Activated naive CD8-positive, alpha-beta T cell treated with anti-CD3 and anti-CD28 coated beads, Interleukin-2, amount 10 ng/mL, durations not matched to agents 7 days and 5 days (primary cell): ENCODE measurements at regions not wholly inside any gene's neighbourhood (a gene's known extent, or its start where the extent isn't known, plus 50 kb on each side); places are given as distances from the start of the nearest gene placed in this dataset.

Experiments used
- ATAC-seq: fragments of 150-1000 bp; cut with Tn5 transposase; one replicate; pipeline ENCODE4 v1.10.0; 2021; ENCODE audit warnings: low read depth, moderate library complexity
- POLR2A ChIA-PET: fragments of 350-600 bp; sonication (Branson Sonifier 250); formaldehyde crosslinking; loops from one replicate; lab custom pipeline; 2021; ENCODE audit warnings: antibody characterized with exemption; lab: Charles Lee
- DNase-seq: peaks from one replicate; pipeline ENCODE4 v3.0.0; 2021
- H3K27ac Mint-ChIP-seq: one replicate; pipeline ENCODE4 v1.8.0; 2022; ENCODE audit warnings: mild to moderate bottlenecking, mixed read lengths
- H3K27me3 Mint-ChIP-seq: one replicate; pipeline ENCODE4 v1.8.0; 2022; ENCODE audit warnings: mild to moderate bottlenecking, moderate library complexity, mixed read lengths
- H3K36me3 Mint-ChIP-seq: one replicate; pipeline ENCODE4 v1.8.0; 2021; ENCODE audit warnings: mild to moderate bottlenecking, mixed read lengths
- H3K4me1 Mint-ChIP-seq: one replicate; pipeline ENCODE4 v1.8.0; 2021; ENCODE audit warnings: mixed read lengths
- H3K4me3 Mint-ChIP-seq: one replicate; pipeline ENCODE4 v1.8.0; 2022; ENCODE audit warnings: mild to moderate bottlenecking, moderate library complexity, mixed read lengths
- H3K9me3 Mint-ChIP-seq: one replicate; pipeline ENCODE4 v1.8.0; 2021; ENCODE audit warnings: mixed read lengths

DNA sequence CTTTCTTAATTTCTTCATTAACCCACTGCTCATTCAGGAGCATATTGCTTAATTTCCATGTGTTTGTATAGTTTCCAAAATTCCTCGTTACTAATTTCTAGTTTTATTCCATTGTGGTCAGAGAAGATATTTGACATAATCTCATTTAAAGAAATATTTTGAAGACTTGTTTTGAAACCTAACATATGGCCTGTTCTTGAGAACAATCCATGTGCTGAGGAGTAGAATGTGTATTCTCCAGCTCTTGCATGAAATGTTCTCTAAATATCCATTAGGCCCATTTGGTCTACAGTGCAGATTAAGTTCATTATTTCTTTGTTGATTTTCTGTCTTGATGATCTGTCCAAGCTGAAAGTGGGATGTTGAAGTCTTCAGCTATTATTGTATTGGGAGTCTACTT lies 251.7 kb downstream of the ALDH8A1 start:
- Mint-ChIP-seq H3K36me3 (no peaks in the 10 kb centered on the region), H3K4me3 (no peak overlapping the region), H3K9me3 (no peaks in the 10 kb centered on the region), H3K27me3 (peaks cover 29% of the 10 kb centered on the region), H3K4me1 (no peaks in the 10 kb centered on the region), H3K27ac (no peak overlapping the region)
- POLR2A ChIA-PET, result no interaction called here
- DNase-seq (no peak), ATAC-seq (no peak)

DNA sequence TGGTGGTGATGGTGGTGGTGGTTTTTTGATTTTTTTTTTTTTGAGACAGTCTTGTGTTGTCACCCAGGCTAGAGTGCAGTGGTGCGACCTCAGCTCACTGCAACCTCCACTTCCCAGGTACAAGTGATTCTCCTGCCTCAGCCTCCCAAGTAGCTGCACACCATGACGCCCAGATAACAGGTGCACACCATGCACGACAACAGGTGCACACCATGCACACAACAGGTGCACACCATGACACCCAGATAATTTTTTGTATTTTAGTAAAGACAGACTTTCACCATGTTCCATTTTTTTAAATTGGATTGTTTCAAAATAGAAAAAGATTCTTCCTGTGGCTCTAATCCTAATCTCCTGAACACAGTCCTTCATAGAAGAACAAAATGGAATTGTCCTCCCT lies 257.9 kb downstream of the ALDH8A1 start:
- H3K9me3 Mint-ChIP-seq, result no peaks in the 10 kb centered on the region
- H3K36me3 Mint-ChIP-seq, result no peaks in the 10 kb centered on the region
- DNase-seq (no peak), ATAC-seq (no peak)
- H3K4me1 Mint-ChIP-seq, result no peaks in the 10 kb centered on the region
- no peak overlapping the region for H3K4me3 Mint-ChIP-seq
- no peak overlapping the region for H3K27ac Mint-ChIP-seq
- POLR2A ChIA-PET, result no interaction called here
- H3K27me3 Mint-ChIP-seq, result peaks cover 51% of the 10 kb centered on the region

DNA sequence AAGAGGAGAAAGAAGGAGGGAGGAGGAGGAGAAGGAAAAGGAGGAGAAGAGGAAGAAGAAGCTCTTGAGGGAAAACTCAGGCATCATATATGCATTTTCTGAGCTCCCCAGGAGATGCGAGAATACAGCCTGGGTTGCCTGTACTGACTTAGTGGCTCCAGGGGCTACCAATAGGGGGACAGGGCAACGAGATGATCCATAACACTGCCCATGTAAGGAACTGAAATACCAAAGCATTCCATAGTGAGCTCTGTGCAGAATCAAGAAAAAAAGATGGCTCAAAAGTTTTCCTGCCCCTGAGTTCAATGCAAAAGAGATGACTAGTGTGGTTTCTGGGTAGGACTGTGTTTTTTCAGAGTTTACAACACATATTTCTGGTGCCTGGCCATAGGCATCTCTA lies 258.7 kb downstream of the ALDH8A1 start:
- ATAC-seq (no peak), DNase-seq (no peak)
- H3K4me3 Mint-ChIP-seq, result no peak overlapping the region
- POLR2A ChIA-PET, result no interaction called here
- no peaks in the 10 kb centered on the region for H3K4me1 Mint-ChIP-seq
- no peaks in the 10 kb centered on the region for H3K36me3 Mint-ChIP-seq
- H3K27ac Mint-ChIP-seq, result no peak overlapping the region
- H3K9me3 Mint-ChIP-seq, result no peaks in the 10 kb centered on the region
- peaks cover 44% of the 10 kb centered on the region for H3K27me3 Mint-ChIP-seq

DNA sequence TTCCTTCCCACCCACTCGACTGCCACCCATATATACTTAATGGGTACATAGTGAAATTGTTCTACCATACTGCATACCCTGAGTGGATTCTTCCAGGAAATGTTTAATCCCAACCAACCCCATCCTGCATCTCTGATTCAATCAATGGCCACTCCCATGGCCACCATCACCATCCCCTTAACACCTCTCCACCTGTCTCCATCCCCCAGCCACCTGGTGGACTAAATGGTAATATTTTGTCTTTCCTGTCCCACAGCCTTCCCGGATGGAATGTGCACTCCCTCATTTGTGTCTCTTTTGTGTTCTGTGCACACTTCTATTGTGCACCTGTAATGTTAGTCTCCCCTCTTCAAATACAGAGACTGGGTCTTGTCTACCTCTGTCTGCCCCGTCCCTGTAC lies 259.9 kb downstream of the ALDH8A1 start:
- Mint-ChIP-seq H3K4me1 (no peaks in the 10 kb centered on the region), H3K4me3 (no peak overlapping the region), H3K36me3 (no peaks in the 10 kb centered on the region), H3K9me3 (no peaks in the 10 kb centered on the region), H3K27ac (no peak overlapping the region), H3K27me3 (peaks cover 39% of the 10 kb centered on the region)
- no peak for ATAC-seq
- POLR2A ChIA-PET, result no interaction called here
- DNase-seq, result no peak

DNA sequence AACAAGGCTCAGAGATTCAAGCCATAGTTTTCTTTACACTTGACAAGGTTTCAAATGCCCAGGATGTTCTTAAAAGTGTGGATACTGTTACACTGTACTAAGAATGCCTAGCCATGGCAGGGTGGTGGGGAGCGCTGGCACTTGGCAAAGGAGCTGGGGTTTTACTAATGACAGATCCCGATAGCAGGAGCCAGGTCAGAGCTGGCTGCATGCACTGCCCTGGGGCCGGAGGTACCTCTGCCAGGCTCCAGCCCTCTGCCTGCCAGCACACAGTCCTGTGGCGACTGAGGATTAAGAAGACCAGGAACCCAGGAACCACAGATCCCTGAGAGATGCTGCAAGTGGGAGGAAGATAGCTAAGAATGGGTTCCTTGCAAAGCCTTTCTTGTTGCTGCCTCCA lies 260.3 kb downstream of the ALDH8A1 start:
- Mint-ChIP-seq H3K4me3 (no peak overlapping the region), H3K4me1 (no peaks in the 10 kb centered on the region), H3K36me3 (no peaks in the 10 kb centered on the region), H3K9me3 (no peaks in the 10 kb centered on the region), H3K27ac (no peak overlapping the region), H3K27me3 (peaks cover 36% of the 10 kb centered on the region)
- DNase-seq (no peak), ATAC-seq (no peak)
- POLR2A ChIA-PET, result no interaction called here

DNA sequence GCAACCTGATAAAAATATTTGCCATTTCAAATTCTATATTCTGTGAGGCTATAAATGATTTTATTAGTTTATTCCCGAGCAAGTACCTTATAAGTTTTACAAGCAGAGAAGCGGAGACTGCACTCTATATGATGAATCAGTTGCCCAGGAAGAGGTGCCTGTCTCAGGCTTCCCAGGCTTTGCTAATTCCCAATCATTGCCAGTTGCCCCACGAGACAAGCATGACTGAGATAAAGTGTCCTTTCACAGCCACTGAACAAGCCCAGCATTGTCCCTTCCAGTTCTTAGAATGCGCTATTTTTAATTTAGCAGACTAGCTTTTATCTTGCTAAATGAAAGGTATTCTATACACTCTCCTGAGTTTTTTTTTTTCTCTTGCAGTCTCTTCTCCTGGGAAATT lies 260.7 kb downstream of the ALDH8A1 start:
- no peak overlapping the region for H3K4me3 Mint-ChIP-seq
- POLR2A ChIA-PET, result no interaction called here
- no peaks in the 10 kb centered on the region for H3K4me1 Mint-ChIP-seq
- DNase-seq (no peak), ATAC-seq (no peak)
- no peak overlapping the region for H3K27ac Mint-ChIP-seq
- H3K9me3 Mint-ChIP-seq, result no peaks in the 10 kb centered on the region
- no peaks in the 10 kb centered on the region for H3K36me3 Mint-ChIP-seq
- peaks cover 36% of the 10 kb centered on the region for H3K27me3 Mint-ChIP-seq

DNA sequence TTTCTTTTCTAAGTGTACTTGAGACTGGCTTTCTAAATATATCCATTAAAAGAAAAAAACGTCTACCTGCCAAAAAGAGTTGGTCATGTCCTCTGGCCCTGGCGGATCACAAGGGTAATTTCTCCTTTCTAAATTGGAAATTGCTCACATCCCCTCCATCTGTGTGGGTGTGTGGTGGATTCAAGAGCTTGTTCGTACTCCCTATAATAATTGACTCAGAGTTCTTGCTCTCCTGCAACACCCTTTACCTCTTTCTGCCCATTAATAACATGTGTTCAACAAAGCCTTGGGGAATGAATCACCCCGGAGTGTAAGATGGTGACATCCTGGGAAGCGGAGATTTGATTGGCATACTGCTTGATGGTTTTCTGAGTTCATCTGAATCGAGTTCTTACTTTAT lies 263.8 kb downstream of the ALDH8A1 start:
- Mint-ChIP-seq H3K27me3 (peaks cover 19% of the 10 kb centered on the region), H3K4me1 (no peaks in the 10 kb centered on the region), H3K9me3 (no peaks in the 10 kb centered on the region), H3K4me3 (no peak overlapping the region), H3K36me3 (no peaks in the 10 kb centered on the region), H3K27ac (no peak overlapping the region)
- ATAC-seq (no peak), DNase-seq (no peak)
- POLR2A ChIA-PET, result no interaction called here

DNA sequence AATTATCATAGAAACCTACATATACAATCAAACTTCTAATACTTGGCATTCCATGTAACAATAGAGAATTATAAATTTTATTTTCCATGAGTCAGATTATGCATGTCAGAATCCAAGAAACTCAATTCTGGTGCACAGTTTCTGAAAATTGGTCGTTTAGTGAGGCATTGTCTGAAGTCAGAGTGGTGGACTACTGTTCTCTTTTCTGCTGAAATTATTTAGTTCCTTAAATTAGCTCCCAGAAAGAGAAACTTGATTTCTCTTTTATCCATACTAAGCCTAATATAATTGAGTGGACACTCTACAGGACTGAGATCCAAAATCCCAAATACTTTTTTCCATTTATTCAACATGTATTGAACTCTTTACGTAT lies 265.5 kb downstream of the ALDH8A1 start:
- Mint-ChIP-seq H3K27me3 (peaks cover 8% of the 10 kb centered on the region), H3K9me3 (no peaks in the 10 kb centered on the region), H3K4me1 (peaks cover 2% of the 10 kb centered on the region), H3K36me3 (no peaks in the 10 kb centered on the region), H3K27ac (no peak overlapping the region), H3K4me3 (no peak overlapping the region)
- DNase-seq, result no peak
- no peak for ATAC-seq
- POLR2A ChIA-PET, result no interaction called here

DNA sequence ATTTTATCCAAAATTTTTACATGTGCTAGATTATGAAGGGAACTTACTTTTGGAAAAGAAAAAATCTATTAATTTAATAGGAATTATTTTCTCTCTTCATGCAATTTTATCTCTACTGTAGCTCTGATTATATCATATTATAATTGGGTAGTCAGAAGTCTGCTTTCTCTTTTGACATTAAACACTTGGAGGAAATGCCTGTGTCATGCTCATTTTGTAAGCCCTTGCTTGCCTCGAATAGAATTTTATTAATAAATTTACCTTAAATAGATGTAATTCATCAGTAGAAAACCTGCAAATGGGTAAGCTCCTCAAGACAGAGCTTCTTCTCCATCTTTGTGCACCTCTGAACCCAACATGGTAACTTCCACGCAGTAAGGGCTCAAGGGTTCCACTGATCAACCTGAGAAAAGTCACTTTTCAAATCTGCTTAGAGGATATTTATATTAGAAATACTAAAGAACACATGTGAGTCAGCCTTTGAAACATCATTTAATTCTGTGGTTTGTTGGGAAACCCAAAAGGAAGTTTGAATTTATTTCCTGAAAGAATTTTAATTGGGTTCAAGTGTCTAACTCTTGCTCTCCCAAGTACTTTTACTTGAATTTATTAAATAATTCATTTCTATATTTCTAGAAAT lies 266.0 kb downstream of the ALDH8A1 start:
- ATAC-seq (no peak), DNase-seq (no peak)
- Mint-ChIP-seq H3K4me3 (no peak overlapping the region), H3K27ac (no peak overlapping the region), H3K4me1 (peaks cover 2% of the 10 kb centered on the region), H3K27me3 (peaks cover 5% of the 10 kb centered on the region), H3K9me3 (no peaks in the 10 kb centered on the region), H3K36me3 (no peaks in the 10 kb centered on the region)
- POLR2A ChIA-PET, result no interaction called here

DNA sequence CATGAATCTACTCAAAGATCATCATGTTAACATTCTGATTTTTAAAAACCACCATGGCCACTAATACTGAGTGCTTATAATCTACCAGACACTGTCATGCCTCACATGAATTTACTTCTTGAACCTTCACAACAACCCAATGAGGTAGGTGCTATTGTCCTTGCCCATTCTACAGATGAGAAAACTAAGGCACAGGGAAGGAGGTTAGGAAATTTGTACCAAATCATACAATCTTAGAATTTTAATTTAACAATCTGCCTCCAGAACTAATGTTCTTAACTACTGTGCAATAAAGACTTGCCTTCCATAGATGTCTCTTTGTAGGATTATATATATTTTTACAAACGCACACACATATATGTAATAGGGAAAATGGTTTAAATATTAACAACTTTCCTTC lies 269.5 kb downstream of the ALDH8A1 start:
- H3K9me3 Mint-ChIP-seq, result no peaks in the 10 kb centered on the region
- ATAC-seq (no peak), DNase-seq (no peak)
- peaks cover 2% of the 10 kb centered on the region for H3K4me1 Mint-ChIP-seq
- H3K27ac Mint-ChIP-seq, result no peak overlapping the region
- POLR2A ChIA-PET, result no interaction called here
- H3K4me3 Mint-ChIP-seq, result no peak overlapping the region
- H3K36me3 Mint-ChIP-seq, result no peaks in the 10 kb centered on the region
- H3K27me3 Mint-ChIP-seq, result no peaks in the 10 kb centered on the region

DNA sequence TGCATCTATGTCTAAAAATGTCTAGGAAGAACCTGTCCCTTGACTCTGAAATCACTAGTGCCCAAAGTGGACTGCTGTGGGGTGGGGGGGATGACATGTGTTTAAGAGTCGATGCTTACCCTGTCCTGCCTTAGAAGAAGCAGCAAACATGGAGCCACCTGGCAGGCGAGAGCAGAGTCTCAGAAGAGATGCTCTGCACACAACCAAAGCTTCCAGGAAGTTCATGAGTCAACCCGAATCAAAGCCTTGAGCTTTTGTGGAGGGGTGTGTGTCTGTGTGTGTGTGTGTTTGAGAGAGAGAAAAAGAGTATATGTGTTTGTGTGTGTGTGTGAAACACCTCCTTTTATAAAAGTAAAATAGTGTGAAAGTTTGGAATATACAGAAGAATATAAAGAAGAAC lies 269.9 kb downstream of the ALDH8A1 start:
- DNase-seq (no peak), ATAC-seq (no peak)
- no peak overlapping the region for H3K27ac Mint-ChIP-seq
- peaks cover 2% of the 10 kb centered on the region for H3K4me1 Mint-ChIP-seq
- H3K4me3 Mint-ChIP-seq, result no peak overlapping the region
- no peaks in the 10 kb centered on the region for H3K27me3 Mint-ChIP-seq
- POLR2A ChIA-PET, result no interaction called here
- no peaks in the 10 kb centered on the region for H3K9me3 Mint-ChIP-seq
- no peaks in the 10 kb centered on the region for H3K36me3 Mint-ChIP-seq

DNA sequence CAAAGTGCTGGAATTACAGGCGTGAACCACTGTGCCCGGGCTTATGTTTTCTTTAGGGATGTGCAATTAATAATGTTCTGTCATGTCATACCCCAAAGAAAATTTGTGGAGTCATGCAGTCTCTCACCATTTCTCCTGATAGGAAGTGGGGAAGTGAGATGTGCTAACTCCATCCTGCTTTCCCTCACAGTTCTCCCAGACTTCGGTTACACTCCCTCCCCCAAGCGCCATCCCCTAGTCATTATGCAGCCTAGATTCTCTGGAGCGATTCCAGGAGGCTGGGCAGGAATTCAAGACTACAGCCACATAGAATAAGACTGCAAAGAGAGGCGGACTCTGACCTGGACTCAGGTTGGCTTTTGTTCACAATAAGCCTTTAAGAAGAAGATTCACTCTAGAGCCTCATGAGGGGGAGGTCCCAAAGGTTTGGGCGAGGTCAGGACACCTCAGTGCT lies 271.4 kb downstream of the ALDH8A1 start:
- H3K36me3 Mint-ChIP-seq, result no peaks in the 10 kb centered on the region
- no peak for ATAC-seq
- no peaks in the 10 kb centered on the region for H3K9me3 Mint-ChIP-seq
- POLR2A ChIA-PET, result no interaction called here
- DNase-seq, result no peak
- H3K27me3 Mint-ChIP-seq, result no peaks in the 10 kb centered on the region
- H3K4me1 Mint-ChIP-seq, result peaks cover 4% of the 10 kb centered on the region
- no peak overlapping the region for H3K27ac Mint-ChIP-seq
- H3K4me3 Mint-ChIP-seq, result no peak overlapping the region

DNA sequence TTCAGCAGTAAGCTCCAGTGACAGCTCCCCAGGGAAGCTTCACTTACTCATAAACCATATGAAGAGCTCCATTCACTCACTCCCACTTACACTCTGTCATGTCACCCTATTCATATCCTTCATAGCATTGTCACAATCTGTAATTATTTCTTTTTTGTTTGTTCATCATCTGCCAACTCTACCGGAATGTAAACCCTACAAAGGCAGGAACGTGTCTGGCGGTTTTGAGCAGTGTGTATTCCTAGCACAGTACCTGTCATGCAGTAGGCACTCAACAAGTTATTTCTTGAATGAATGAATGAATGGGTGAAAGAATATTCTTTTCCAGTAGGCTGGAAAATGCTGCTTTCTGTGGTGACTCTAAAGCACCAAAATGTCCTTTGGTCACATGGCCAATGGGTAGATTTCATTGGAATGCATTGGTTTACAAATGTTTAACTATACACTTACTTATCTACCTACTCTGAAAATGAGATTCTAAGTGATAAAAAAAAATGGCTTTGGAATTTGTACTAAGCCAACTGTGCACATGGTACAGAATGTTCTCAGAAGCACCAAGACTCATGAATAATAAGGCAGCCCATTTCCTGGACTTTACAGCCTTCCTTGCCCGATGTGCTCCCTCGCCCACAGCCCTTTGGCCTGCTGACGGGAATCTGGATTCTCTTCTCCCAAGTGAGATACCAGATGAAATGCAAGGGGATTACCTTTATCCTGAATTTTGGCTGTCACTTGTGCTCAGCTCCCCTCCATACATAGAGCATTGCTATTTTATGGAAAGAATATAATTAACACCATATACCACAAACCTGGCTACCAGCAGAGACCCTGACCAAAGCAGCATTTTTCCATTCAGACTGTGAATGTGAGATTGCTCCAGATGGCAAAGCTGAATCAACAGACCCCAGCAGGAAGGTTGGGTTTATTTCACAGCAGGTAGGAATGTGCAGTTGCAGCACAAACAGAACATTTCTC lies 273.3 kb downstream of the ALDH8A1 start:
- no peak for ATAC-seq
- Mint-ChIP-seq H3K27ac (no peak overlapping the region), H3K4me3 (no peak overlapping the region), H3K9me3 (no peaks in the 10 kb centered on the region), H3K27me3 (no peaks in the 10 kb centered on the region), H3K4me1 (peaks cover 7% of the 10 kb centered on the region), H3K36me3 (no peaks in the 10 kb centered on the region)
- DNase-seq, result no peak
- POLR2A ChIA-PET, result no interaction called here
